A204.1 (cell line): ENCODE measurements at regions not wholly inside any gene's neighbourhood (a gene's known extent, or its start where the extent isn't known, plus 50 kb on each side); places are given as distances from the start of the nearest gene placed in this dataset.

Source experiments
- FAIRE-seq: peaks from 2 replicates; lab custom pipeline; 2012; peaks lifted over from hg19 to GRCh38; lab: Jason Lieb, UNC

GRCh38 chr10:37685741-37686683 lies 171.4 kb downstream of the ZNF248 start:
- no peak for FAIRE-seq

DNA sequence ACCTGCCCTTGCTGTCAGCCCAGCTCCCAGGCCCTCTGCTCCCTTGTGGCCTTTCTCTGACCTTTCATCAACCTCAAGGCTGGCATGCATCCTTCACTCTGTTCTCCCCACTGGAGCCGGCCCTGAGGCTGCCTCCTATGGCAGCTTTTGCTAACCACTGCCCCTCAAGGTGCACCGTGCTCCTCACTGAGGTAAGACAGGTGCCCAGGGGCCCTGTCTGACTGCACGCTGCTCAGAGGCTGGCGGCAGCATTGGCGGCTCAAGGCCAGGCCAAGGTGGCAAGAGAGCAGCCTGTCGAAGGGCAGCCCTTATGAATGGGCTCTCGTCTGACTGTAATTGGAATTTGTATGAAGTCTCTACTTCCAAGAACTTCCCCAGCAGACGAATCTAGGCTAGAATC lies 172.6 kb downstream of the ZNF248 start:
- FAIRE-seq: no peak

- no peak for FAIRE-seq
These were observed 174.8 kb downstream of the ZNF248 start for GRCh38 chr10:37682617-37683016.

- FAIRE-seq: no peak
These were observed 175.8 kb downstream of the ZNF248 start for GRCh38 chr10:37681617-37681999.

GRCh38 chr10:37680716-37681616 lies 176.4 kb downstream of the ZNF248 start:
- FAIRE-seq: no peak

DNA sequence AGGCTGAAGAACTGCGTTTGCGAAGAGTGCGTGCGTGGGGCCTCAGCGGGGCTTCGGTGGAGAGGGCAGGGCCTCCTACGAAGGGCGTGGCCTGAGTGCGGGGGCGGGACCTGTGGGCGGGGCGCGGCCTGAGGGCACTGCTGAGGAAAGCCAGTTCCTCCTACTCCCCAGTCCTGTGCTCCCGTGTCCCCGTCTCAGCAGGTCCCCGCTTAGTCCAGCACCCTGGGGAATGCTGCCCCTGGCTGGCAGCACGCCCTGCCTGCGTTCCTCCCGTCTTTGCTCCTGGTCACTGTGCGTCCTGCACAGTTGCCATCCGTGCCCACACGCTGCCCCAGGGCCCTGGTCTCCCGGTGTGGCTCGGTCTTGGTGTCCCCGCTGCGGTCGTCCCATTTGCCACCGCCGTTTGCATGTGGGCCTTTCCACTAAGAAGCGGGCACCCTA lies 177.1 kb downstream of the ZNF248 start:
- FAIRE-seq: no peak

- FAIRE-seq: no peak
These were observed 177.9 kb downstream of the ZNF248 start for GRCh38 chr10:37679465-37679864.

DNA sequence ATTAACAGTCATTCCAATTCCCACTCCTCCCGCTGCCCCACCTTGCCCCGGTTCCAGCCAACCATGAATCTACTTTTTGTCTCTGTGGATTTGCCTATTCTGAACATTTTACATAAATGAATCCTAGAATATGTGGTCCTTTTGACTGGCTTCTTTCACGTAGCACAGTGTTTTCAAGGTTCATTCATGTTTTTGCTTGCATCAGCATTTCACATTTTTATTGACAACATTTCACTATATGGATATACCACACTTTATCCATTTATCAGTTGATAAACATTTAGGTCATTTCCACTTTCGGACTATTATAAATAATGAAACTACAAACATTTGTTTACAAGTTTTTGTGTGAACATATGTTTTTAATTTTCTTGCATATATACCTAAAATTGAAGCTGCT lies 182.0 kb downstream of the ZNF248 start:
- FAIRE-seq: no peak

- peak; percentile 35 for FAIRE-seq
These were observed 185.6 kb downstream of the ZNF248 start for GRCh38 chr10:37671802-37672201.

- no peak for FAIRE-seq
These were observed 189.7 kb downstream of the ZNF248 start for GRCh38 chr10:37667736-37668135.

DNA sequence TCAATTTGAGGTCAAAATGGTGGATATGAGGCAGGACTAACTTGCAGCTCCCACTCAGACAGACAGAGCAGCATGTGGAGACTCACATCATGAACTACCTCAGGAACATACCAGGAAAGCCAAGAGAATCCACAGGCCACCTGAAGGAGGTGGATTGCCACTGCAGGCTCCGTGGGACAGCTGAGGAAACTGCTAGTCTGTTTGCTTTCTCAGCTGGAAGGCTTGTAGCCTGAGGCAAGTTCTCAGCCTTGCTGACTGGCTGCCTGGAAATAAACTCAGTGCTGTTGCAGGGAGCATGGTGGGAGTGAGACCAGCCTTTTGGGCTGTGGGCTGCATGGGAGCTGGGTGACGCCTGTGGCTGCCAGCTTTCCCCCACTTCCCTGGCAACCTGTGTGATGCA lies 202.9 kb downstream of the ZNF248 start:
- FAIRE-seq: no peak

GRCh38 chr10:37643187-37643586 lies 214.2 kb downstream of the ZNF248 start:
- no peak for FAIRE-seq

GRCh38 chr10:37640301-37640700 lies 217.1 kb downstream of the ZNF248 start:
- FAIRE-seq: no peak

GRCh38 chr10:37639200-37639599 lies 218.2 kb downstream of the ZNF248 start:
- FAIRE-seq: no peak

DNA sequence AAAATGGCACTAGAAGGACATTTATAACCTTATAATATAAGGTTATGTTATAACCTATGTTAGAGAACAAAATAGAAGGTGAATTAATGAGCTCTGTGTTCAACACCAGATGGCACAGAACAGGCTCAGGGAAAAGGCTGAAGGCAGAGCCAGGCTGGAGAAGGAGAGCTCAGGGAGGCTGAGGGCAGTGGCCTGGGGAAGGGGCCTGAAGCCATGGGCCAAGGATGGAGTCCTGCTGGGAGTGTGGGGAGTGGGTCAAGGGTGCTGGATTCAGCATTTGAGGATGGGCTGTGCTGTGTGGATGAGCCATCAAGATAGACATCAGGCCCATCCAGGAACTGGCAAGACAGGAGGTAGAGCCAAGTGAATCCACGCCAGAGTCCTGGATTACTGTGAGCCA lies 218.8 kb downstream of the ZNF248 start:
- FAIRE-seq: no peak

DNA sequence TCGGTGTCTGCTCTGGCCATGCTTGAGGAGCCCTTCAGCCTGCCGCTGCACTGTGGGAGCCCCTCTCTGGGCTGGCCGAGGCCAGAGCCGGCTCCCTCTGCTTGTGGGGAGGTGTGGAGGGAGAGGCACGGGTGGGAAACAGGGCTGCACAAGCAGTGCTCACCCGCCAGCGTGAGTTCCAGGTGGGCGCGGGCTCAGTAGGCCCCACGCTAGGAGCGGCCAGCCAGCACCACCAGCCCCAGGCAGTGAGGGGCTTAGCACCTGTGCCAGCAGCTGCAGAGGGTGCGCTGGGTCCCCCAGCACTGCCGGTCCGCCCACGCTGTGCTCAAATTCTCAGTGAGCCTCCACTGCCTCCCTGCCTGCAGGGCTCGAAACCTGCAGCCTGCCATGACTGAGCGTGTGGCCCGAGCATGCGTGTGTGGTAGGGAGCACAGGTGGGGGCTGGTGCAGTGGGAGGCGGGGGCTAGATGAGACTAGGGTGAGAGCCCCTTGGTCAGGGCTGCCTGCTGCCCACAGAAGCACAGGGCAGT lies 223.0 kb downstream of the ZNF248 start:
- no peak for FAIRE-seq

DNA sequence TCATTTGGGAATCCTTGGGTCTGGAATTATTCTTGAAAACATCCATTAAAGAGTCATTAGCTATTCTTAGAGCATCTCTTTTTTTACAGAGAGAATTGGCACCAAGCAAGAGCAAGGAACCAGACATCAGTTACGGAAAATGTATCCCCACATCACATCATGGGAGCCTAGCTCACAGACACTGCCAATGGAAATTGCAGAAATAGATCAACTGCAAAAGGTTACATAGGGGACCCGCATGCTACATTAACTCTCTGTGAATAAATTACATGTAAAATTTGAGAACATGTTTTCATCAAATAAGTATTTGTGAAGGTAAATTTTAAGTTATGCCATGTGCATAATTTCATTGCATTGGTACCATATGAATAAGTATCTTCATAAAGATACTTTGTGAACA lies 224.8 kb downstream of the ZNF248 start:
- no peak for FAIRE-seq

- FAIRE-seq: no peak
These were observed 233.9 kb downstream of the ZNF248 start for GRCh38 chr10:37623506-37623905.

GRCh38 chr10:37619336-37619735 lies 238.1 kb downstream of the ZNF248 start:
- FAIRE-seq: no peak

DNA sequence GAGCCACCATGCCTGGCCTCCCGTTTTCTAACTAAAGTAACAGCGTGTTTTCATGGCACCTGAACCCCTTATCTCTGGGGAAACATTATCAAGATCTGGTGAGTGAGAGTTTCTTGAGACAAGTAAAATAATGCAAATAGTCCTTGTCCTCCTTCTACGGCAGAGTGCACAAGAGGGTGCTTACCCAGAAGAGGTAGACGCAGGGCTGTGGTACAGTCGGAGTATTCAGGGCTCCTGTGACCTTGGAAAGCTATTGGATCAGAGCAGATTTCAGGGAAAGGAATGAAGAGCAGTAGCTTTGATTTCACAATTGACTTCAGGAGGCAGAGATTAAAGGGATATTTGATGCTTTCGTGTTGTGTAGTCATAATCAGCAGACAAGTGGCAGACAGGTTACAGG lies 269.1 kb downstream of the ZNF248 start:
- no peak for FAIRE-seq

GRCh38 chr10:37584643-37585042 lies 272.8 kb downstream of the ZNF248 start:
- no peak for FAIRE-seq

GRCh38 chr10:37582237-37582636 lies 275.2 kb downstream of the ZNF248 start:
- no peak for FAIRE-seq

- no peak for FAIRE-seq
These were observed 281.3 kb downstream of the ZNF248 start for GRCh38 chr10:37576154-37576553.
